ENCODE measurements at regions not wholly inside any gene's neighbourhood (a gene's known extent, or its start where the extent isn't known, plus 50 kb on each side); places are given as distances from the start of the nearest gene placed in this dataset.

GRCh38 chr4:24112466-24112865 is 222.6 kb upstream of the PPARGC1A start:
- no peaks in the 10 kb centered on the region for H3K36me3 ChIP-seq (ENCODE audit: control insufficient read depth, insufficient read depth, low read length)
- H3K4me1 ChIP-seq (ENCODE audit: control insufficient read depth, insufficient read depth, low read length), result no peaks in the 10 kb centered on the region
- whole genome bisulfite sequencing, 2 experiments, result 95% methylated on average over 2 of the region's 2 CpGs
- H3K27ac ChIP-seq (ENCODE audit: insufficient read depth, low read depth, low read length, poor library complexity, severe bottlenecking), result no peak overlapping the region
- H3K9me3 ChIP-seq (ENCODE audit: control insufficient read depth, low read length), result no peaks in the 10 kb centered on the region
- no peaks in the 10 kb centered on the region for H3K27me3 ChIP-seq (ENCODE audit: control insufficient read depth, insufficient read depth, low read length, poor library complexity, severe bottlenecking)
- H3K4me3 ChIP-seq (ENCODE audit: insufficient read depth, low read depth, low read length), result no peak overlapping the region

GRCh38 chr4:24108567-24108966 is 218.7 kb upstream of the PPARGC1A start:
- no peaks in the 10 kb centered on the region for H3K4me1 ChIP-seq (ENCODE audit: control insufficient read depth, insufficient read depth, low read length)
- 93 to 99% methylated on average over 2 of the region's 2 CpGs for WGBS, 2 experiments
- H3K27ac ChIP-seq (ENCODE audit: insufficient read depth, low read depth, low read length, poor library complexity, severe bottlenecking), result no peak overlapping the region
- no peaks in the 10 kb centered on the region for H3K9me3 ChIP-seq (ENCODE audit: control insufficient read depth, low read length)
- no peaks in the 10 kb centered on the region for H3K27me3 ChIP-seq (ENCODE audit: control insufficient read depth, insufficient read depth, low read length, poor library complexity, severe bottlenecking)
- no peaks in the 10 kb centered on the region for H3K36me3 ChIP-seq (ENCODE audit: control insufficient read depth, insufficient read depth, low read length)
- no peak overlapping the region for H3K4me3 ChIP-seq (ENCODE audit: insufficient read depth, low read depth, low read length)

- H3K9me3 ChIP-seq (ENCODE audit: control insufficient read depth, low read length), result no peaks in the 10 kb centered on the region
- no peak overlapping the region for H3K4me3 ChIP-seq (ENCODE audit: insufficient read depth, low read depth, low read length)
- H3K27ac ChIP-seq (ENCODE audit: insufficient read depth, low read depth, low read length, poor library complexity, severe bottlenecking), result no peak overlapping the region
- H3K36me3 ChIP-seq (ENCODE audit: control insufficient read depth, insufficient read depth, low read length), result no peaks in the 10 kb centered on the region
- 93 to 95% methylated on average over 9 to 10 of the region's 10 CpGs for WGBS, 2 experiments
- H3K27me3 ChIP-seq (ENCODE audit: control insufficient read depth, insufficient read depth, low read length, poor library complexity, severe bottlenecking), result no peaks in the 10 kb centered on the region
- no peaks in the 10 kb centered on the region for H3K4me1 ChIP-seq (ENCODE audit: control insufficient read depth, insufficient read depth, low read length)
These were observed 215.6 kb upstream of the PPARGC1A start for GRCh38 chr4:24105327-24106038.

GRCh38 chr4:24104158-24104565 is 214.3 kb upstream of the PPARGC1A start:
- Histone ChIP-seq H3K27ac (ENCODE audit: insufficient read depth, low read depth, low read length, poor library complexity, severe bottlenecking) (no peak overlapping the region), H3K36me3 (ENCODE audit: control insufficient read depth, insufficient read depth, low read length) (no peaks in the 10 kb centered on the region), H3K4me3 (ENCODE audit: insufficient read depth, low read depth, low read length) (no peak overlapping the region), H3K4me1 (ENCODE audit: control insufficient read depth, insufficient read depth, low read length) (no peaks in the 10 kb centered on the region), H3K27me3 (ENCODE audit: control insufficient read depth, insufficient read depth, low read length, poor library complexity, severe bottlenecking) (no peaks in the 10 kb centered on the region), H3K9me3 (ENCODE audit: control insufficient read depth, low read length) (no peaks in the 10 kb centered on the region)
- 76 to 94% methylated on average over 5 to 6 of the region's 6 CpGs for WGBS, 2 experiments

- H3K4me3 ChIP-seq (ENCODE audit: insufficient read depth, low read depth, low read length), result no peak overlapping the region
- H3K27me3 ChIP-seq (ENCODE audit: control insufficient read depth, insufficient read depth, low read length, poor library complexity, severe bottlenecking), result no peaks in the 10 kb centered on the region
- no peaks in the 10 kb centered on the region for H3K4me1 ChIP-seq (ENCODE audit: control insufficient read depth, insufficient read depth, low read length)
- no peaks in the 10 kb centered on the region for H3K36me3 ChIP-seq (ENCODE audit: control insufficient read depth, insufficient read depth, low read length)
- no peak overlapping the region for H3K27ac ChIP-seq (ENCODE audit: insufficient read depth, low read depth, low read length, poor library complexity, severe bottlenecking)
- WGBS, 2 experiments, result 93% methylated on average over 14 to 15 of the region's 15 CpGs
- H3K9me3 ChIP-seq (ENCODE audit: control insufficient read depth, low read length), result no peaks in the 10 kb centered on the region
These were observed 213.7 kb upstream of the PPARGC1A start for GRCh38 chr4:24103434-24104157.

GRCh38 chr4:24102621-24103020 is 212.8 kb upstream of the PPARGC1A start:
- H3K27ac ChIP-seq (ENCODE audit: insufficient read depth, low read depth, low read length, poor library complexity, severe bottlenecking), result no peak overlapping the region
- H3K9me3 ChIP-seq (ENCODE audit: control insufficient read depth, low read length), result no peaks in the 10 kb centered on the region
- H3K36me3 ChIP-seq (ENCODE audit: control insufficient read depth, insufficient read depth, low read length), result no peaks in the 10 kb centered on the region
- no peaks in the 10 kb centered on the region for H3K4me1 ChIP-seq (ENCODE audit: control insufficient read depth, insufficient read depth, low read length)
- 87 to 90% methylated on average over 4 of the region's 4 CpGs for WGBS, 2 experiments
- no peak overlapping the region for H3K4me3 ChIP-seq (ENCODE audit: insufficient read depth, low read depth, low read length)
- H3K27me3 ChIP-seq (ENCODE audit: control insufficient read depth, insufficient read depth, low read length, poor library complexity, severe bottlenecking), result no peaks in the 10 kb centered on the region

- Histone ChIP-seq H3K27ac (ENCODE audit: insufficient read depth, low read depth, low read length, poor library complexity, severe bottlenecking) (no peak overlapping the region), H3K36me3 (ENCODE audit: control insufficient read depth, insufficient read depth, low read length) (no peaks in the 10 kb centered on the region), H3K4me1 (ENCODE audit: control insufficient read depth, insufficient read depth, low read length) (no peaks in the 10 kb centered on the region), H3K27me3 (ENCODE audit: control insufficient read depth, insufficient read depth, low read length, poor library complexity, severe bottlenecking) (no peaks in the 10 kb centered on the region), H3K4me3 (ENCODE audit: insufficient read depth, low read depth, low read length) (no peak overlapping the region), H3K9me3 (ENCODE audit: control insufficient read depth, low read length) (no peaks in the 10 kb centered on the region)
- WGBS, 2 experiments, result 83 to 100% methylated on average over 1 of the region's 2 CpGs
These were observed 206.8 kb upstream of the PPARGC1A start for GRCh38 chr4:24096603-24097002.

GRCh38 chr4:24094726-24095125 is 204.9 kb upstream of the PPARGC1A start:
- H3K4me1 ChIP-seq (ENCODE audit: control insufficient read depth, insufficient read depth, low read length), result no peaks in the 10 kb centered on the region
- H3K4me3 ChIP-seq (ENCODE audit: insufficient read depth, low read depth, low read length), result no peak overlapping the region
- H3K27ac ChIP-seq (ENCODE audit: insufficient read depth, low read depth, low read length, poor library complexity, severe bottlenecking), result no peak overlapping the region
- WGBS, 2 experiments, result 96% methylated on average over 2 of the region's 2 CpGs; no CpG with 5 or more reads in 1 of the 2 experiments
- H3K9me3 ChIP-seq (ENCODE audit: control insufficient read depth, low read length), result no peaks in the 10 kb centered on the region
- H3K27me3 ChIP-seq (ENCODE audit: control insufficient read depth, insufficient read depth, low read length, poor library complexity, severe bottlenecking), result no peaks in the 10 kb centered on the region
- no peaks in the 10 kb centered on the region for H3K36me3 ChIP-seq (ENCODE audit: control insufficient read depth, insufficient read depth, low read length)

- no peaks in the 10 kb centered on the region for H3K36me3 ChIP-seq (ENCODE audit: control insufficient read depth, insufficient read depth, low read length)
- no peaks in the 10 kb centered on the region for H3K27me3 ChIP-seq (ENCODE audit: control insufficient read depth, insufficient read depth, low read length, poor library complexity, severe bottlenecking)
- H3K4me1 ChIP-seq (ENCODE audit: control insufficient read depth, insufficient read depth, low read length), result no peaks in the 10 kb centered on the region
- 91 to 94% methylated on average over 2 of the region's 2 CpGs for WGBS, 2 experiments
- H3K4me3 ChIP-seq (ENCODE audit: insufficient read depth, low read depth, low read length), result no peak overlapping the region
- H3K27ac ChIP-seq (ENCODE audit: insufficient read depth, low read depth, low read length, poor library complexity, severe bottlenecking), result no peak overlapping the region
- H3K9me3 ChIP-seq (ENCODE audit: control insufficient read depth, low read length), result no peaks in the 10 kb centered on the region
These were observed 203.6 kb upstream of the PPARGC1A start for GRCh38 chr4:24093446-24093845.

GRCh38 chr4:24091639-24092233 is 201.9 kb upstream of the PPARGC1A start:
- WGBS, 2 experiments, result 91 to 97% methylated on average over 6 of the region's 6 CpGs
- Histone ChIP-seq H3K27me3 (ENCODE audit: control insufficient read depth, insufficient read depth, low read length, poor library complexity, severe bottlenecking) (no peaks in the 10 kb centered on the region), H3K27ac (ENCODE audit: insufficient read depth, low read depth, low read length, poor library complexity, severe bottlenecking) (no peak overlapping the region), H3K4me1 (ENCODE audit: control insufficient read depth, insufficient read depth, low read length) (no peaks in the 10 kb centered on the region), H3K36me3 (ENCODE audit: control insufficient read depth, insufficient read depth, low read length) (no peaks in the 10 kb centered on the region), H3K4me3 (ENCODE audit: insufficient read depth, low read depth, low read length) (no peak overlapping the region), H3K9me3 (ENCODE audit: control insufficient read depth, low read length) (no peaks in the 10 kb centered on the region)

Measured in ectodermal cell (in vitro differentiated cells).